Keratinocyte (primary cell): ENCODE measurements at regions not wholly inside any gene's neighbourhood (a gene's known extent, or its start where the extent isn't known, plus 50 kb on each side); places are given as distances from the start of the nearest gene placed in this dataset.

Experiments
- DNase-seq: peaks from one replicate; pipeline ENCODE4 v3.0.0-alpha.2; 2011; ENCODE audit warnings: low read depth, missing footprints, low spot score
- FAIRE-seq: peaks from 2 replicates; lab custom pipeline; 2011; peaks lifted over from hg19 to GRCh38; lab: Jason Lieb, UNC
- H2AFZ ChIP-seq: 2 replicates; pipeline ENCODE4 v1.6.0; 2012; ENCODE audit warnings: low read length, control low read depth, inconsistent platforms; ENCODE audit not compliant: control insufficient read depth
- H3K27ac ChIP-seq: 2 replicates; pipeline ENCODE4 v1.5.1; 2011; ENCODE audit warnings: low read length; ENCODE audit not compliant: control insufficient read depth, insufficient read depth
- H3K27me3 ChIP-seq: 3 replicates; pipeline ENCODE4 v1.6.0; 2011; ENCODE audit warnings: low read length; ENCODE audit not compliant: control insufficient read depth, insufficient read depth; ENCODE audit errors: extremely low read depth
- H3K36me3 ChIP-seq, 2 experiments: 2 replicates in 1 of 2; 3 replicates in 1 of 2; pipeline ENCODE4 v1.5.1; 2011; ENCODE audit warnings: low read length in 2 of 2, mild to moderate bottlenecking in 1 of 2; ENCODE audit not compliant: control insufficient read depth in 2 of 2, insufficient read depth in 2 of 2; ENCODE audit errors: extremely low read depth in 1 of 2
- H3K4me1 ChIP-seq: 3 replicates; pipeline ENCODE4 v1.5.1; 2011; ENCODE audit warnings: low read length; ENCODE audit not compliant: control insufficient read depth, insufficient read depth; ENCODE audit errors: extremely low read depth
- H3K4me2 ChIP-seq: 3 replicates; pipeline ENCODE4 v1.6.0; 2011; ENCODE audit warnings: low read depth, low read length; ENCODE audit not compliant: control insufficient read depth, insufficient read depth; ENCODE audit errors: extremely low read depth
- H3K4me3 ChIP-seq, 3 experiments: fragments of 200-600 bp in 1 of 3; sonication (generic) in 1 of 3; 2 replicates in 2 of 3; 3 replicates in 1 of 3; pipeline ENCODE4 v1.5.1; 2011 to 2016; ENCODE audit warnings: low read length in 3 of 3, mild to moderate bottlenecking in 3 of 3, control low read depth in 2 of 3, inconsistent platforms in 1 of 3, low read depth in 1 of 3, mixed read lengths in 1 of 3, mixed run types in 1 of 3, moderate library complexity in 1 of 3; ENCODE audit not compliant: control insufficient read depth in 2 of 3, insufficient read depth in 2 of 3; ENCODE audit errors: extremely low read depth in 1 of 3
- H3K79me2 ChIP-seq: 2 replicates; pipeline ENCODE4 v1.6.0; 2012; ENCODE audit warnings: low read length; ENCODE audit not compliant: control insufficient read depth, insufficient read depth
- H3K9ac ChIP-seq: 3 replicates; pipeline ENCODE4 v1.6.0; 2011; ENCODE audit warnings: low read length; ENCODE audit not compliant: control insufficient read depth, insufficient read depth; ENCODE audit errors: extremely low read depth
- H3K9me1 ChIP-seq: 3 replicates; pipeline ENCODE4 v1.6.0; 2011; ENCODE audit warnings: low read length; ENCODE audit not compliant: control insufficient read depth, insufficient read depth; ENCODE audit errors: extremely low read depth
- H3K9me3 ChIP-seq: 2 replicates; pipeline ENCODE4 v1.5.1; 2012; ENCODE audit warnings: low read depth, low read length; ENCODE audit not compliant: control insufficient read depth
- H4K20me1 ChIP-seq: 3 replicates; pipeline ENCODE4 v1.6.0; 2011; ENCODE audit warnings: low read length; ENCODE audit not compliant: control insufficient read depth, insufficient read depth; ENCODE audit errors: extremely low read depth
- CTCF ChIP-seq, 3 experiments: IDR thresholded peaks in 1 of 3; conservative IDR thresholded peaks in 1 of 3; optimal IDR thresholded peaks in 1 of 3; 2 replicates in 2 of 3; 3 replicates in 1 of 3; pipeline versions ENCODE3 to v1.5.1; 2011; ENCODE audit warnings: low read length in 3 of 3, mild to moderate bottlenecking in 3 of 3, moderate library complexity in 2 of 3, control low read depth in 1 of 3, inconsistent platforms in 1 of 3; ENCODE audit not compliant: insufficient read depth in 2 of 3; ENCODE audit errors: extremely low read depth in 1 of 3
- EZH2 ChIP-seq: IDR thresholded peaks from one replicate; pipeline ENCODE4 v1.6.1; 2012; ENCODE audit warnings: inconsistent platforms, mild to moderate bottlenecking, low read length, moderate library complexity
- dilution Hi-C: fragments of 300-500 bp; cut with MboI; formaldehyde crosslinking; loops from one replicate; pipeline ENCODE4 v1.7.0; 2020; ENCODE audit warnings: low sequenced_read_pairs; ENCODE audit not compliant: extremely low pct_ligation_motif_present

- no peak overlapping the region for H3K9ac ChIP-seq
- no peak overlapping the region for H3K4me2 ChIP-seq
- H3K9me3 ChIP-seq = peaks cover 4% of the 10 kb centered on the region
- FAIRE-seq (no peak), DNase-seq (no peak)
- no peak overlapping the region for H3K27ac ChIP-seq
- no peaks in the 10 kb centered on the region for H3K4me1 ChIP-seq
- no peak overlapping the region for H2AFZ ChIP-seq
- no peak overlapping the region for H3K4me3 ChIP-seq
- no peaks in the 10 kb centered on the region for H3K27me3 ChIP-seq
- TF ChIP-seq EZH2 (no peak), CTCF (optimal IDR thresholded peaks at IDR 0.05 in 1 of 3, IDR thresholded peaks at IDR 0.05 in 1 of 3, conservative IDR thresholded peaks at IDR 0.05 in 1 of 3; ENCODE audit: extremely low read depth in 1 of 3, insufficient read depth in 2 of 3, low read length in 3 of 3) (no peak)
- H3K9me1 ChIP-seq = no peaks in the 10 kb centered on the region
- dilution Hi-C loops = no loop called here
- no peaks in the 10 kb centered on the region for H3K79me2 ChIP-seq
- no peaks in the 10 kb centered on the region for H3K36me3 ChIP-seq
- no peaks in the 10 kb centered on the region for H4K20me1 ChIP-seq
Measured at GRCh38 chr16:9500872-9501271, 409.4 kb downstream of the HAPSTR1 start.

GRCh38 chr16:9503251-9503984 lies 412.0 kb downstream of the HAPSTR1 start:
- Histone ChIP-seq H3K27me3 (no peaks in the 10 kb centered on the region), H3K9ac (no peak overlapping the region), H3K9me1 (no peaks in the 10 kb centered on the region), H4K20me1 (no peaks in the 10 kb centered on the region), H3K4me3 (no peak overlapping the region), H3K4me1 (no peaks in the 10 kb centered on the region), H3K4me2 (no peak overlapping the region), H2AFZ (no peak overlapping the region), H3K79me2 (no peaks in the 10 kb centered on the region), H3K27ac (no peak overlapping the region), H3K9me3 (peaks cover 4% of the 10 kb centered on the region), H3K36me3 (no peaks in the 10 kb centered on the region)
- DNase-seq (no peak), FAIRE-seq (no peak)
- no peak for TF ChIP-seq EZH2
- TF ChIP-seq CTCF (optimal IDR thresholded peaks at IDR 0.05 in 1 of 3, IDR thresholded peaks at IDR 0.05 in 1 of 3, conservative IDR thresholded peaks at IDR 0.05 in 1 of 3; ENCODE audit: extremely low read depth in 1 of 3, insufficient read depth in 2 of 3, low read length in 3 of 3) = no peak
- dilution Hi-C loops = no loop called here
